AML-193 (cell line): ENCODE measurements at regions not wholly inside any gene's neighbourhood (a gene's known extent, or its start where the extent isn't known, plus 50 kb on each side); places are given as distances from the start of the nearest gene placed in this dataset.
"Not testable (repeated sequence)": the region's sequence is repeated elsewhere in the genome, so short reads cannot be mapped to it uniquely, and the experiment has no call there.

Source experiments
- DNase-seq, 2 experiments: peaks; one replicate each; lab custom pipeline; 2025; lab: John Stamatoyannopoulos, UW

- no peak for DNase-seq
These were observed 102.6 kb downstream of the CAAP1 start for GRCh38 chr9:26789959-26790358.

- DNase-seq = no peak
These were observed 106.0 kb downstream of the CAAP1 start for GRCh38 chr9:26786564-26786963.

GRCh38 chr9:26782899-26783298, 109.7 kb downstream of the CAAP1 start:
- DNase-seq = no peak

- DNase-seq = no peak
These were observed 110.7 kb downstream of the CAAP1 start for GRCh38 chr9:26781906-26782305.

GRCh38 chr9:26780307-26780706, 112.3 kb downstream of the CAAP1 start:
- DNase-seq = not testable (repeated sequence)

- no peak for DNase-seq
These were observed 113.5 kb downstream of the CAAP1 start for GRCh38 chr9:26779062-26779461.

GRCh38 chr9:26775391-26775790, 117.2 kb downstream of the CAAP1 start:
- no peak for DNase-seq

- DNase-seq = no peak
These were observed 119.5 kb downstream of the CAAP1 start for GRCh38 chr9:26773056-26773455.

- DNase-seq = no peak
These were observed 121.8 kb downstream of the CAAP1 start for GRCh38 chr9:26770821-26771220.

GRCh38 chr9:26768145-26768544, 124.5 kb downstream of the CAAP1 start:
- no peak for DNase-seq

GRCh38 chr9:26760675-26761074, 131.9 kb downstream of the CAAP1 start:
- DNase-seq = no peak

- no peak for DNase-seq
These were observed 133.9 kb downstream of the CAAP1 start for GRCh38 chr9:26758655-26759054.

GRCh38 chr9:26756881-26757280, 135.7 kb downstream of the CAAP1 start:
- DNase-seq = no peak

- no peak for DNase-seq
These were observed 137.1 kb downstream of the CAAP1 start for GRCh38 chr9:26755476-26755875.

GRCh38 chr9:26754509-26755164, 138.0 kb downstream of the CAAP1 start:
- DNase-seq = no peak

- DNase-seq = no peak
These were observed 138.6 kb downstream of the CAAP1 start for GRCh38 chr9:26753971-26754370.

- DNase-seq = no peak
These were observed 142.4 kb downstream of the CAAP1 start for GRCh38 chr9:26750162-26750561.

GRCh38 chr9:26748449-26749058, 144.0 kb downstream of the CAAP1 start:
- no peak for DNase-seq

GRCh38 chr9:26747611-26748010, 145.0 kb downstream of the CAAP1 start:
- no peak for DNase-seq

GRCh38 chr9:26746357-26747072, 146.1 kb downstream of the CAAP1 start:
- no peak for DNase-seq

- no peak for DNase-seq
These were observed 147.5 kb downstream of the CAAP1 start for GRCh38 chr9:26745111-26745510.

GRCh38 chr9:26744191-26744965, 148.2 kb downstream of the CAAP1 start:
- peak; percentile 2 to 22 for DNase-seq
